ENCODE measurements at regions not wholly inside any gene's neighbourhood (a gene's known extent, or its start where the extent isn't known, plus 50 kb on each side); places are given as distances from the start of the nearest gene placed in this dataset.

GRCh38 chr9:109969011-109969410, 189.0 kb downstream of the PALM2AKAP2 start:
- POLR2A ChIA-PET, result interaction anchor here (0.5 to 4.5 kb wide), 7 partner anchors 18 to 81 kb away, joined by 3 to 28 read pairs (median 10); no protein-coding TSS in a partner anchor
- TF ChIP-seq EZH2 (IDR thresholded peaks at IDR 0.05; ENCODE audit: borderline replicate concordance, insufficient read depth, low read depth, low read length, poor library complexity, severe bottlenecking), result no peak
- no peak for TF ChIP-seq CTCF (IDR thresholded peaks at IDR 0.05)

GRCh38 chr9:109969573-109970237, 189.7 kb downstream of the PALM2AKAP2 start:
- Histone ChIP-seq H3K4me3 (ENCODE audit: control extremely low read depth in 1 of 5, extremely low read depth in 1 of 5, insufficient read depth in 1 of 5, low read depth in 2 of 5, low read length in 4 of 5) (peak overlapping the region in 1 of 5 experiments; percentile 4), H3K27me3 (replicated peaks in 1 of 4; ENCODE audit: control extremely low read depth in 1 of 4, control insufficient read depth in 3 of 4, insufficient read depth in 4 of 4, low read length in 3 of 4) (no peaks in the 10 kb centered on the region), H3K36me3 (replicated peaks in 1 of 2; ENCODE audit: control extremely low read depth in 1 of 2, control insufficient read depth in 1 of 2, extremely low read depth in 1 of 2, insufficient read depth in 2 of 2, low read length in 1 of 2) (no peaks in the 10 kb centered on the region), H3K79me2 (ENCODE audit: control insufficient read depth, insufficient read depth, low read length) (peaks cover 3% of the 10 kb centered on the region), H3K9me3 (ENCODE audit: control extremely low read depth in 1 of 3, control insufficient read depth in 2 of 3, insufficient read depth in 1 of 3, low read length in 2 of 3) (no peaks in the 10 kb centered on the region), H3K4me2 (replicated peaks; ENCODE audit: low read depth, low read length, poor library complexity, severe bottlenecking) (peak overlapping the region; percentile 62), H4K20me1 (ENCODE audit: control insufficient read depth, insufficient read depth, low read length, poor library complexity, severe bottlenecking) (no peaks in the 10 kb centered on the region), H3K9ac (ENCODE audit: low read length) (no peak overlapping the region), H3K4me1 (ENCODE audit: control insufficient read depth in 2 of 2, insufficient read depth in 2 of 2, low read length in 2 of 2) (peaks cover 97% of the 10 kb centered on the region in 2 donors), H2AFZ (ENCODE audit: insufficient read depth, low read depth, low read length, poor library complexity, severe bottlenecking) (peak overlapping the region; percentile 35), H3K27ac (ENCODE audit: low read length in 2 of 2) (peak overlapping the region; percentile 93 to 95)
- DNase-seq (no peak), ATAC-seq (ENCODE audit: low read depth) (no peak)
- ChIA-PET CTCF (interaction anchor here (0.5 to 10.8 kb wide), 11 partner anchors 12 to 182 kb away, joined by 3 to 138 read pairs (median 5); no protein-coding TSS in a partner anchor), POLR2A (interaction anchor here (0.6 to 4.5 kb wide), 6 partner anchors 14 to 67 kb away, joined by 3 to 28 read pairs (median 4); no protein-coding TSS in a partner anchor)
- TF ChIP-seq CTCF (IDR thresholded peaks at IDR 0.05) (no peak), EZH2 (IDR thresholded peaks at IDR 0.05; ENCODE audit: borderline replicate concordance, insufficient read depth, low read depth, low read length, poor library complexity, severe bottlenecking) (no peak)
- H3K4me1 Mint-ChIP-seq, result peaks cover 94% of the 10 kb centered on the region
- peak overlapping the region; percentile 96 for H3K27ac Mint-ChIP-seq
- no peaks in the 10 kb centered on the region for H3K27me3 Mint-ChIP-seq
- WGBS (ENCODE audit: insufficient coverage), result 91% methylated on average over 1 of the region's 1 CpG
- intact Hi-C loops (cut with micrococcal nuclease), result loop anchor here (5.0 kb wide), 4 partner anchors 38 to 288 kb away; partner anchors contain the start of gene TXN
- no peaks in the 10 kb centered on the region for H3K9me3 Mint-ChIP-seq (ENCODE audit: insufficient read depth)
- H3K4me3 Mint-ChIP-seq, result peak overlapping the region; percentile 84

More at GRCh38 chr9:109969011-109969410, 189.0 kb downstream of the PALM2AKAP2 start:
- WGBS (ENCODE audit: insufficient coverage), result 57% methylated on average over 4 of the region's 4 CpGs
- CTCF ChIA-PET, result interaction anchor here (0.6 to 10.8 kb wide), 14 partner anchors 13 to 183 kb away, joined by 3 to 138 read pairs (median 11); no protein-coding TSS in a partner anchor
- Mint-ChIP-seq H3K9me3 (ENCODE audit: insufficient read depth) (no peaks in the 10 kb centered on the region), H3K27ac (peak overlapping the region; percentile 96), H3K4me1 (peaks cover 93% of the 10 kb centered on the region), H3K27me3 (no peaks in the 10 kb centered on the region), H3K4me3 (peak overlapping the region; percentile 84)
- peak overlapping the region in 1 of 5 experiments; percentile 3 for H3K4me3 ChIP-seq (ENCODE audit: control extremely low read depth in 1 of 5, extremely low read depth in 1 of 5, insufficient read depth in 1 of 5, low read depth in 2 of 5, low read length in 4 of 5)
- peak overlapping the region; percentile 35 for H2AFZ ChIP-seq (ENCODE audit: insufficient read depth, low read depth, low read length, poor library complexity, severe bottlenecking)
- no peaks in the 10 kb centered on the region for H3K27me3 ChIP-seq (replicated peaks in 1 of 4; ENCODE audit: control extremely low read depth in 1 of 4, control insufficient read depth in 3 of 4, insufficient read depth in 4 of 4, low read length in 3 of 4)
- ATAC-seq (ENCODE audit: low read depth) (no peak), DNase-seq (peak; percentile 45)
- H3K4me1 ChIP-seq (ENCODE audit: control insufficient read depth in 2 of 2, insufficient read depth in 2 of 2, low read length in 2 of 2), result peaks cover 90 to 94% of the 10 kb centered on the region in 2 donors
- intact Hi-C loops (cut with micrococcal nuclease), result loop anchor here (5.0 kb wide), 1 partner anchor 173 kb away; no protein-coding TSS in a partner anchor
- no peaks in the 10 kb centered on the region for H3K9me3 ChIP-seq (ENCODE audit: control extremely low read depth in 1 of 3, control insufficient read depth in 2 of 3, insufficient read depth in 1 of 3, low read length in 2 of 3)
- peak overlapping the region; percentile 93 to 95 for H3K27ac ChIP-seq (ENCODE audit: low read length in 2 of 2)
- no peaks in the 10 kb centered on the region for H3K36me3 ChIP-seq (replicated peaks in 1 of 2; ENCODE audit: control extremely low read depth in 1 of 2, control insufficient read depth in 1 of 2, extremely low read depth in 1 of 2, insufficient read depth in 2 of 2, low read length in 1 of 2)
- H3K79me2 ChIP-seq (ENCODE audit: control insufficient read depth, insufficient read depth, low read length), result peaks cover 4% of the 10 kb centered on the region
- peak overlapping the region; percentile 41 for H3K9ac ChIP-seq (ENCODE audit: low read length)
- H3K4me2 ChIP-seq (replicated peaks; ENCODE audit: low read depth, low read length, poor library complexity, severe bottlenecking), result peak overlapping the region; percentile 62
- H4K20me1 ChIP-seq (ENCODE audit: control insufficient read depth, insufficient read depth, low read length, poor library complexity, severe bottlenecking), result no peaks in the 10 kb centered on the region

Measured in B cell (primary cell).